Mesenchymal stem cell (in vitro differentiated cells and primary cell): ENCODE measurements at regions not wholly inside any gene's neighbourhood (a gene's known extent, or its start where the extent isn't known, plus 50 kb on each side); places are given as distances from the start of the nearest gene placed in this dataset.

ENCODE experiments used
- DNase-seq: peaks from one replicate; pipeline ENCODE4 v3.0.0-alpha.2; 2013
- H2AFZ ChIP-seq: one replicate; pipeline ENCODE4 v1.6.1; 2013; ENCODE audit warnings: low read depth, mild to moderate bottlenecking, control low read depth, inconsistent platforms, low read length, moderate library complexity
- H2AK5ac ChIP-seq: 2 replicates; pipeline ENCODE4 v1.6.1; 2013; ENCODE audit warnings: low read length, moderate library complexity, mild to moderate bottlenecking, inconsistent platforms; ENCODE audit not compliant: severe bottlenecking
- H2BK120ac ChIP-seq: one replicate; pipeline ENCODE4 v1.6.1; 2013; ENCODE audit warnings: low read depth, mild to moderate bottlenecking, inconsistent platforms, low read length, moderate library complexity
- H2BK12ac ChIP-seq, 2 experiments: one replicate each; pipeline ENCODE4 v1.6.1; 2013; ENCODE audit warnings: inconsistent platforms in 2 of 2, low read length in 2 of 2, mild to moderate bottlenecking in 2 of 2, moderate library complexity in 2 of 2, control low read depth in 1 of 2
- H2BK15ac ChIP-seq: one replicate; pipeline ENCODE4 v1.6.1; 2013; ENCODE audit warnings: mild to moderate bottlenecking, low read depth, inconsistent platforms; ENCODE audit not compliant: poor library complexity, severe bottlenecking
- H2BK5ac ChIP-seq: 2 replicates; pipeline ENCODE4 v1.6.1; 2013; ENCODE audit warnings: low read depth, mild to moderate bottlenecking, low read length, control low read depth, inconsistent platforms; ENCODE audit not compliant: poor library complexity, severe bottlenecking
- H3K14ac ChIP-seq, 2 experiments: one replicate each; pipeline ENCODE4 v1.6.1; 2013; ENCODE audit warnings: inconsistent platforms in 2 of 2, low read length in 2 of 2, control low read depth in 1 of 2, mild to moderate bottlenecking in 1 of 2, moderate library complexity in 1 of 2
- H3K18ac ChIP-seq, 2 experiments: one replicate each; pipeline ENCODE4 v1.6.1; 2013; ENCODE audit warnings: inconsistent platforms in 2 of 2, low read length in 2 of 2, control low read depth in 1 of 2, low read depth in 1 of 2, mild to moderate bottlenecking in 1 of 2
- H3K23ac ChIP-seq, 2 experiments: one replicate each; pipeline ENCODE4 v1.6.1; 2013; ENCODE audit warnings: inconsistent platforms in 2 of 2, low read length in 2 of 2, mild to moderate bottlenecking in 2 of 2, moderate library complexity in 2 of 2, control low read depth in 1 of 2
- H3K27ac ChIP-seq: 2 replicates; pipeline ENCODE4 v1.5.1; 2013; ENCODE audit warnings: mild to moderate bottlenecking, moderate library complexity, low read length, control low read depth, inconsistent platforms; ENCODE audit not compliant: poor library complexity, severe bottlenecking
- H3K27me3 ChIP-seq, 2 experiments: 2 replicates each; pipeline versions ENCODE4 v1.6.1 to v1.7.0; 2013; ENCODE audit warnings: low read length in 2 of 2, mild to moderate bottlenecking in 2 of 2, moderate library complexity in 2 of 2, control low read depth in 1 of 2, inconsistent platforms in 1 of 2; ENCODE audit not compliant: control insufficient read depth in 1 of 2, insufficient read depth in 1 of 2
- H3K36me3 ChIP-seq, 2 experiments: 2 replicates each; pipeline versions ENCODE4 v1.6.1 to v1.7.0; 2013; ENCODE audit warnings: low read length in 2 of 2, control low read depth in 1 of 2, inconsistent platforms in 1 of 2, low read depth in 1 of 2, mild to moderate bottlenecking in 1 of 2; ENCODE audit not compliant: insufficient read depth in 2 of 2, control insufficient read depth in 1 of 2
- H3K4ac ChIP-seq, 2 experiments: one replicate each; pipeline ENCODE4 v1.6.1; 2013; ENCODE audit warnings: inconsistent platforms in 2 of 2, low read length in 2 of 2, mild to moderate bottlenecking in 2 of 2, moderate library complexity in 2 of 2, control low read depth in 1 of 2, low read depth in 1 of 2
- H3K4me1 ChIP-seq: 2 replicates; pipeline ENCODE4 v1.6.1; 2013; ENCODE audit warnings: low read depth, low read length, control low read depth; ENCODE audit not compliant: control insufficient read depth, insufficient read depth
- H3K4me2 ChIP-seq: 2 replicates; pipeline ENCODE4 v1.6.1; 2013; ENCODE audit warnings: low read length, mild to moderate bottlenecking, inconsistent platforms; ENCODE audit not compliant: poor library complexity, severe bottlenecking
- H3K4me3 ChIP-seq, 2 experiments: 2 replicates each; pipeline versions ENCODE4 v1.5.1 to v1.7.0; 2013; ENCODE audit warnings: low read length in 2 of 2, mild to moderate bottlenecking in 2 of 2, control low read depth in 1 of 2, low read depth in 1 of 2; ENCODE audit not compliant: insufficient read depth in 1 of 2
- H3K79me1 ChIP-seq: replicated peaks from 2 replicates; pipeline ENCODE4 v1.6.1; 2013; ENCODE audit warnings: mild to moderate bottlenecking, control low read depth, low read length, inconsistent platforms; ENCODE audit not compliant: poor library complexity, severe bottlenecking
- H3K9ac ChIP-seq: 2 replicates; pipeline ENCODE4 v1.7.0; 2013; ENCODE audit warnings: mild to moderate bottlenecking, low read length, moderate library complexity
- H3K9me3 ChIP-seq: 2 replicates; pipeline ENCODE4 v1.7.0; 2013; ENCODE audit warnings: mild to moderate bottlenecking, low read length; ENCODE audit not compliant: control insufficient read depth
- H4K8ac ChIP-seq: one replicate; pipeline ENCODE4 v1.6.1; 2013; ENCODE audit warnings: inconsistent platforms, mild to moderate bottlenecking, low read length, moderate library complexity
- H4K91ac ChIP-seq: one replicate; pipeline ENCODE4 v1.6.1; 2013; ENCODE audit warnings: mild to moderate bottlenecking, low read length, inconsistent platforms
- WGBS: methylation state at CpG from one replicate; pipeline ENCODE4 v1.1.7; 2013; ENCODE audit warnings: mixed read lengths; 5-methylcytosine and 5-hydroxymethylcytosine counted together

GRCh38 chr15:98124581-98124980, 164.1 kb downstream of the ARRDC4 start:
- Histone ChIP-seq H3K23ac (no peak overlapping the region), H3K18ac (no peak overlapping the region), H3K9ac (no peak overlapping the region), H3K14ac (no peak overlapping the region), H3K79me1 (no peaks in the 10 kb centered on the region), H3K4me2 (no peak overlapping the region), H3K27me3 (no peaks in the 10 kb centered on the region), H2AK5ac (no peak overlapping the region), H2AFZ (no peak overlapping the region), H3K27ac (no peak overlapping the region), H3K9me3 (no peaks in the 10 kb centered on the region), H2BK120ac (no peak overlapping the region), H2BK5ac (no peak overlapping the region), H2BK15ac (no peak overlapping the region), H3K4ac (no peak overlapping the region), H3K36me3 (no peaks in the 10 kb centered on the region), H4K91ac (no peak overlapping the region), H3K4me3 (peak overlapping the region in 1 of 2 experiments; percentile 15), H4K8ac (no peak overlapping the region), H2BK12ac (no peak overlapping the region), H3K4me1 (no peaks in the 10 kb centered on the region)
- no peak for DNase-seq
- 61% methylated on average over 6 of the region's 6 CpGs for WGBS

- no peak overlapping the region for H4K8ac ChIP-seq
- no peaks in the 10 kb centered on the region for H3K4me1 ChIP-seq
- H3K9ac ChIP-seq, result no peak overlapping the region
- H3K36me3 ChIP-seq, result no peaks in the 10 kb centered on the region
- no peak overlapping the region for H3K4me3 ChIP-seq
- no peaks in the 10 kb centered on the region for H3K79me1 ChIP-seq
- no peak overlapping the region for H2BK5ac ChIP-seq
- H2BK12ac ChIP-seq, result no peak overlapping the region
- no peak for DNase-seq
- no peak overlapping the region for H3K4me2 ChIP-seq
- H3K4ac ChIP-seq, result no peak overlapping the region
- no peak overlapping the region for H3K27ac ChIP-seq
- no peak overlapping the region for H3K23ac ChIP-seq
- no peak overlapping the region for H3K18ac ChIP-seq
- H2BK15ac ChIP-seq, result no peak overlapping the region
- no peaks in the 10 kb centered on the region for H3K27me3 ChIP-seq
- no peak overlapping the region for H2BK120ac ChIP-seq
- 81% methylated on average over 7 of the region's 8 CpGs for WGBS
- H3K14ac ChIP-seq, result no peak overlapping the region
- H2AK5ac ChIP-seq, result no peak overlapping the region
- H4K91ac ChIP-seq, result no peak overlapping the region
- no peaks in the 10 kb centered on the region for H3K9me3 ChIP-seq
- H2AFZ ChIP-seq, result no peak overlapping the region
Observed at GRCh38 chr15:98126326-98127085, 166.0 kb downstream of the ARRDC4 start.

- H2BK15ac ChIP-seq, result no peak overlapping the region
- no peak overlapping the region for H4K91ac ChIP-seq
- H3K36me3 ChIP-seq, result no peaks in the 10 kb centered on the region
- no peak overlapping the region for H3K27ac ChIP-seq
- no peak overlapping the region for H3K18ac ChIP-seq
- no peak overlapping the region for H3K4me3 ChIP-seq
- H3K27me3 ChIP-seq, result no peaks in the 10 kb centered on the region
- H2AFZ ChIP-seq, result no peak overlapping the region
- no peaks in the 10 kb centered on the region for H3K9me3 ChIP-seq
- H3K4ac ChIP-seq, result no peak overlapping the region
- no peak overlapping the region for H3K9ac ChIP-seq
- H2BK12ac ChIP-seq, result no peak overlapping the region
- no peak overlapping the region for H2BK5ac ChIP-seq
- H3K23ac ChIP-seq, result no peak overlapping the region
- no peak overlapping the region for H3K4me2 ChIP-seq
- H2BK120ac ChIP-seq, result no peak overlapping the region
- no peaks in the 10 kb centered on the region for H3K79me1 ChIP-seq
- no peaks in the 10 kb centered on the region for H3K4me1 ChIP-seq
- no peak for DNase-seq
- 32% methylated on average over 5 of the region's 5 CpGs for WGBS
- H2AK5ac ChIP-seq, result no peak overlapping the region
- H4K8ac ChIP-seq, result no peak overlapping the region
- no peak overlapping the region for H3K14ac ChIP-seq
Observed at GRCh38 chr15:98127586-98127985, 167.1 kb downstream of the ARRDC4 start.

GRCh38 chr15:98131924-98132323, 171.4 kb downstream of the ARRDC4 start:
- DNase-seq, result peak; percentile 9
- no peak overlapping the region for H2AFZ ChIP-seq
- H2BK5ac ChIP-seq, result no peak overlapping the region
- no peak overlapping the region for H3K18ac ChIP-seq
- H2BK120ac ChIP-seq, result no peak overlapping the region
- H3K36me3 ChIP-seq, result no peaks in the 10 kb centered on the region
- H2BK12ac ChIP-seq, result no peak overlapping the region
- no peak overlapping the region for H4K91ac ChIP-seq
- H3K23ac ChIP-seq, result no peak overlapping the region
- no peak overlapping the region for H3K9ac ChIP-seq
- H3K27ac ChIP-seq, result no peak overlapping the region
- no peaks in the 10 kb centered on the region for H3K27me3 ChIP-seq
- 58% methylated on average over 4 of the region's 4 CpGs for WGBS
- no peak overlapping the region for H2AK5ac ChIP-seq
- H4K8ac ChIP-seq, result no peak overlapping the region
- no peak overlapping the region for H3K14ac ChIP-seq
- no peak overlapping the region for H3K4me2 ChIP-seq
- no peaks in the 10 kb centered on the region for H3K79me1 ChIP-seq
- H3K4ac ChIP-seq, result no peak overlapping the region
- no peak overlapping the region for H3K4me3 ChIP-seq
- no peaks in the 10 kb centered on the region for H3K4me1 ChIP-seq
- no peaks in the 10 kb centered on the region for H3K9me3 ChIP-seq
- H2BK15ac ChIP-seq, result no peak overlapping the region
